Fibroblast of pulmonary artery (primary cell): ENCODE measurements at regions not wholly inside any gene's neighbourhood (a gene's known extent, or its start where the extent isn't known, plus 50 kb on each side); places are given as distances from the start of the nearest gene placed in this dataset.

Experiments used
- DNase-seq: peaks from one replicate; pipeline ENCODE4 v3.0.0-alpha.2; 2010; ENCODE audit warnings: low read depth
- H3K4me3 ChIP-seq: replicated peaks from 2 replicates; pipeline ENCODE4 v1.5.1; 2011; ENCODE audit warnings: low read depth, mild to moderate bottlenecking, control low read depth, low read length, moderate library complexity
- TF ChIP-seq, protein P1 (sequence below): IDR thresholded peaks from 2 replicates; pipeline ENCODE4 v1.5.1; 2011; ENCODE audit warnings: mild to moderate bottlenecking, control low read depth, low read length, inconsistent platforms; ENCODE audit errors: missing control alignments

DNA sequence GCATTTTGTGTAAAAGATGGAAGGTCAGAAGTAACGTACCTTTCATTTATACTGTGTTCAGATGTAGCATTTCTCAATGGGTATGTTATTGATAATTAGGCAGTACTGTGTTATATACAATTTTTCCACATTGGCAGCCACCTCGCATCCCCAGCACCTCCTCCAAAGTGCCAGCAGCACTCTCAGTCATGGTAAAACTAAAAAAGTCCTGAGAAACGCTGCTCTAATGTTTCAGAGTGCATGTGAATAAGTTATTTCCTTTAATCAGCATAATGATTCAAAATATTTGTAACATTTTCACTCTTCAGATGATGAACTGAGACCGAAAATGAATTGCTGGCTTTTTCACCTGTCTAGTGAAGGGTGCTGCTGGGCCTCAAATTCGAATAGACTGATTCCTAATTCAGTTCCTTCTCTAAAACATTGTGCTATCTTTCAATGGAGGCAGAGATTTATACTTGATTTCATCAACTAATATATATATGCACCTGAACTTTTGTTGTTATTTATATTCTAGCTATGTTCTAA is 79.9 kb upstream of the ANKRD55 start:
- no peak for DNase-seq
- no peak overlapping the region for H3K4me3 ChIP-seq
- TF ChIP-seq, protein P1, sequence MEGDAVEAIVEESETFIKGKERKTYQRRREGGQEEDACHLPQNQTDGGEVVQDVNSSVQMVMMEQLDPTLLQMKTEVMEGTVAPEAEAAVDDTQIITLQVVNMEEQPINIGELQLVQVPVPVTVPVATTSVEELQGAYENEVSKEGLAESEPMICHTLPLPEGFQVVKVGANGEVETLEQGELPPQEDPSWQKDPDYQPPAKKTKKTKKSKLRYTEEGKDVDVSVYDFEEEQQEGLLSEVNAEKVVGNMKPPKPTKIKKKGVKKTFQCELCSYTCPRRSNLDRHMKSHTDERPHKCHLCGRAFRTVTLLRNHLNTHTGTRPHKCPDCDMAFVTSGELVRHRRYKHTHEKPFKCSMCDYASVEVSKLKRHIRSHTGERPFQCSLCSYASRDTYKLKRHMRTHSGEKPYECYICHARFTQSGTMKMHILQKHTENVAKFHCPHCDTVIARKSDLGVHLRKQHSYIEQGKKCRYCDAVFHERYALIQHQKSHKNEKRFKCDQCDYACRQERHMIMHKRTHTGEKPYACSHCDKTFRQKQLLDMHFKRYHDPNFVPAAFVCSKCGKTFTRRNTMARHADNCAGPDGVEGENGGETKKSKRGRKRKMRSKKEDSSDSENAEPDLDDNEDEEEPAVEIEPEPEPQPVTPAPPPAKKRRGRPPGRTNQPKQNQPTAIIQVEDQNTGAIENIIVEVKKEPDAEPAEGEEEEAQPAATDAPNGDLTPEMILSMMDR: no peak

DNA sequence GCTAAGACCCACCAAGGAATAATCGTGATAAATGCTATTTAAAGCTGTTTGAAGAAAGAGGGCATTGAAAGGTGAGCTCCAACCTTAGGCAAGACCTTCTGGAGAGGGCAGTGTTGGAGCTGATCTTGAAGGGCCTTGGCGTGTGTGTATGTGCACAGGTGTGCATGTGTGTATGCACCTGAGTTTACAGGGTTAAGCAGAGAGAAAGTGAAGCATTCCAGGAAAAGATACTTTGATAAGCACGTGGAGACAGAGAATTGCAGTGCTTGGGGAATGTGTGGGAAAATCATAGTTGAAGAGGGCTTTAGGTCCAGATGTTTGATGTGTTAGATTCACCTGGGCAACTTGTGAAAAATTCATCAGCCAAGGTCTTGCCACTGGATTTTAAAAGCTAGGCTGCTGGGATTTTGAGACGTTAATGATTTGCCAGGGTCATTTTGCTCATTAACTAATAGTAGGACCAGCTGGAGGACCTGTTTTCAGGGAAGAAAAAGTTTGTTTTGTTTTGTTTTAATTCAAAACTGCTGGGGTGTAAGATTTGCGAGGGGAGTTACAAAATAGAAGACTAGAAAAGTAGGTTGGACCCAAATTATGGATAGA is 78.3 kb upstream of the ANKRD55 start:
- no peak overlapping the region for H3K4me3 ChIP-seq
- TF ChIP-seq, protein P1: no peak
- DNase-seq: no peak

DNA sequence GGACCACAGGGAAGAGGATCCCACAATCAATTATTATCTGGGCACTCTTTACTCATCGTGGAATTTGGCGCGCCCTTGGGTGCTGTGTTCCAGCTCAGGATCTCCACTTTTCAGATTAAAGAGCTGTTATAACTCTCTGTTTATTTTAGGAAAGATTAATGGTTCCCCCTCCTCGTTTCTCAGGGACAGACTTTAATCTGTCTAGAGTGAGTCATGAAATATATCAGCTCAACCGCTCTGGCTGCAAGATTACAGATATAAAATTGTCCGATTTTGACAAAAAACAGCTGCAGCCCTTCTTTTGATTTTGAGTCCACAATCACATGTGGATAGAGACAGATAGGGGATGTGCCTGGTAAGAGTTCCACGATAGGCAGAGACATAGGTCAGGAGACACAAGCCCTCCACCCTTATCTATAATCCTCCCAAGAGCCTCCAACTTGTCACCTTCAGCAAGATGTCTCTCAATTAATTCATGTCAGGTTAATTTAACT is 77.6 kb upstream of the ANKRD55 start:
- DNase-seq: peak; percentile 34
- TF ChIP-seq, protein P1: no peak
- H3K4me3 ChIP-seq: no peak overlapping the region

DNA sequence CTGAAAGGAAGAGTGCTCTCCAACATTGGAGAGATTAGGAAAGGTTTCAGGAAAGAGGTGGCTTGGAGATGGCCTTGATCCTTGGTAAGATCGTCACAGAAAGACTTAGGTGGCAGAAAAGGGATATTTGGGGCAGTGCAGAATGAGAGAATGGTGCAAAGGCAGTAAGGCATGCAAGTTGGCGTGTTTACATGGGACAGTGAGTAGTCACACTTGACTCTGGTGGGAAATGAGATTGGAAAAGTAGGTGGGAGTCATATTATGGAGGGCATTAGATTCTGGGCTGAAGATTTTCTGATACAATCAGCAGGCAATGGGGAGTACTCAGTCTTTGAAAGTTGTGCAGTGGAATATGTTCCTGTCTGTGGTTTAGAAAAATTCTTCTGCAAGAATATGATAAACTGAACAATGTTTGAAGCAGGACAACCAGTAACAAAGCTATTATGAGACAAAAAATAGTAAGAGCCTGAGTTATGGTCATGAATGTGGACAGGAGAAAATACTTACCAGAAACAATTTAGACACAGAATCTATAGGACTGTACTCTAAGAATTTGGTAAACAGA is 76.2 kb upstream of the ANKRD55 start:
- DNase-seq: peak; percentile 48

DNA sequence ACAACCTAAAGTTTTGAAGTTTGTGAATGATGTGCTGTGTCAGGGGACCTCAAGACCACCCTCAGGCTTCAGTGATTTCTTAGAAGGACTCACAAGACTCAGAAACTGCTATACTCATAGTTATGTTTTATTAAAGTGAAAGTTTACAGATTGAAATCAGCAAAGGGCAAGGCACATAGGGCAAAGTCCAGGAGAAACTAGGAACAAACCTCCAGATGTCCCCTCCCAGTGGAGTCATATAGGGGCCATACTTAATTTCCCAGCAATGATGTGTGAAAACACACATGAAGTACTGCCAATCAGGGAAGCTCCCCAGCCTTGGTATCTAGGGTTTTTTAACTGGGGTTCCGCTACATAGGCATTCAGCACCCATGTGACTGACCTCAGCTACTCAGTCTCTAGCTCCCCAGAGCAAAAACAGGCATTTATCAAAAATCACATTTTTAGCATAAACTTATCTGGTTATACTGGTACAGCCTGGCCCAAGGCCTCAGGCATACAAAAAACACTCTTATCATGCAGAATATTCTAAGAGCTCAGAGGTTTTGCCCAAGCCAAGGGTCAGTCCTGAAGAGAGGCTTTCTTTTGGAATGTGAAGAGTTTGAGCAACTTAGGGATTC is 74.7 kb upstream of the ANKRD55 start:
- no peak overlapping the region for H3K4me3 ChIP-seq
- no peak for DNase-seq
- TF ChIP-seq, protein P1: no peak

More for the DNA sequence above, 76.2 kb upstream of the ANKRD55 start:
- TF ChIP-seq, protein P1: no peak
- H3K4me3 ChIP-seq: no peak overlapping the region

DNA sequence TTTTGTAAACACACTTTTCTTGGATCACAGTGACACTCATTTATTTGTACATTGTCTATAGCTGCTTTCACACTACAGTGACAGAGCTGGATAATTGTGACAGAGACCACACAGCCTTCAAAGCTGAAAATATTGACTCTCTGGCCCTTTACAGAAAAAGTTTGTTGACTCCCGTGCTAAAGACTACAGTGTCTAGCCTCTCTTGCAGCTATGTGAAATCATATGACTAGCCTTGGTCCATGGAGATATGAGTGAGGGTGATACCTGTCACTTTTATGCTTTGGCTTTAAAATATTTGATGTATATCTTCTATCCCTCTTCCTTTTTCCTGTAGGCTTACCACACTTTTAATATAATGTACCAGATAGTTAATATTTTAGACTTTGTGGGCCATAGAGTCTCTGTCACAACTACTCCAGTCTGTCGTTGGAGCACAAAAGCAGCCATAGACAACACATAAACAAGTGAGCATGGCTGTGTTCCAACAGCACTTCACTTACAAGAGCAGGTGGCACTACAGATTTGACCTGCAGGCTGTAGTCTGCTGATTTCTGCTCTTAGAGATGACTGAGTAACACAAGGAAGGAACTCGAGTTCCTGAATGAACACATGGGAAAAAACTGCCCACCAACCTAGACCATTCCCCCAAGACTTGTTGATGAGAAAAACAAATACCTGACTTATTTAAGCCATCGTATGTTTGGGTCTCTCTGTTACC is 73.5 kb upstream of the ANKRD55 start:
- TF ChIP-seq, protein P1: no peak
- no peak for DNase-seq
- no peak overlapping the region for H3K4me3 ChIP-seq
